GM12865 (cell line): ENCODE measurements at regions not wholly inside any gene's neighbourhood (a gene's known extent, or its start where the extent isn't known, plus 50 kb on each side); places are given as distances from the start of the nearest gene placed in this dataset.
"Not testable (repeated sequence)": the region's sequence is repeated elsewhere in the genome, so short reads cannot be mapped to it uniquely, and the experiment has no call there.

Experiments used
- DNase-seq: peaks from one replicate; pipeline ENCODE4 v3.0.0; 2010; ENCODE audit warnings: low read depth
- H3K4me3 ChIP-seq: 2 replicates; pipeline ENCODE4 v1.5.1; 2011; ENCODE audit warnings: mild to moderate bottlenecking, low read depth, low read length, control low read depth
- CTCF ChIP-seq: IDR thresholded peaks from 2 replicates; pipeline ENCODE4 v1.5.1; 2011; ENCODE audit warnings: low read length, control low read depth, low read depth, inconsistent platforms; ENCODE audit not compliant: insufficient read depth; ENCODE audit errors: missing control alignments

GRCh38 chr5:163106098-163106497 lies 331.3 kb upstream of the CCNG1 start:
- H3K4me3 ChIP-seq: no peak overlapping the region
- peak; percentile 9 for DNase-seq
- TF ChIP-seq CTCF: no peak

GRCh38 chr5:163108351-163108750 lies 329.0 kb upstream of the CCNG1 start:
- H3K4me3 ChIP-seq: no peak overlapping the region
- DNase-seq: no peak
- no peak for TF ChIP-seq CTCF

GRCh38 chr5:163115011-163115410 lies 322.4 kb upstream of the CCNG1 start:
- TF ChIP-seq CTCF: no peak
- H3K4me3 ChIP-seq: no peak overlapping the region
- no peak for DNase-seq

GRCh38 chr5:163116618-163117017 lies 320.8 kb upstream of the CCNG1 start:
- H3K4me3 ChIP-seq, DNase-seq: not testable (repeated sequence)

GRCh38 chr5:163134061-163134460 lies 303.3 kb upstream of the CCNG1 start:
- no peak for DNase-seq
- no peak for TF ChIP-seq CTCF
- H3K4me3 ChIP-seq: no peak overlapping the region

GRCh38 chr5:163135849-163136248 lies 301.5 kb upstream of the CCNG1 start:
- no peak overlapping the region for H3K4me3 ChIP-seq
- DNase-seq: no peak
- TF ChIP-seq CTCF: no peak

- no peak overlapping the region for H3K4me3 ChIP-seq
- no peak for TF ChIP-seq CTCF
- no peak for DNase-seq
Measured at GRCh38 chr5:163161512-163161911, 275.9 kb upstream of the CCNG1 start.

- H3K4me3 ChIP-seq: no peak overlapping the region
- TF ChIP-seq CTCF: no peak
- DNase-seq: no peak
Measured at GRCh38 chr5:163162645-163163044, 274.8 kb upstream of the CCNG1 start.
